IMR-90 (cell line): ENCODE measurements at regions not wholly inside any gene's neighbourhood (a gene's known extent, or its start where the extent isn't known, plus 50 kb on each side); places are given as distances from the start of the nearest gene placed in this dataset.

Source experiments
- ATAC-seq: fragments of 200-7000 bp; cut with Tn5 transposase; 2 replicates; pipeline ENCODE4 v1.9.1; 2020; ENCODE audit warnings: low read depth, mild to moderate bottlenecking, moderate library complexity
- BruUV-seq: library from RNA; stranded (reverse); fragments of 400-500 nt; replicated peaks from 2 replicates; lab custom pipeline; 2021; lab: Mats Ljungman, UMichigan
- CTCF ChIA-PET: fragments of 300-600 bp; formaldehyde crosslinking; extraction: SDS; loops from one replicate; lab custom pipeline; 2021; ENCODE audit warnings: antibody characterized with exemption; lab: Yijun Ruan, JAX
- POLR2A ChIA-PET: fragments of 300-600 bp; sonication (Branson Sonifier 250); formaldehyde crosslinking; loops from one replicate; lab custom pipeline; 2022; ENCODE audit warnings: antibody characterized with exemption; ENCODE audit not compliant: unreplicated experiment; lab: Charles Lee
- DNase-seq: peaks from one replicate; pipeline ENCODE4 v3.0.0; 2013
- H2AFZ ChIP-seq: replicated peaks from 2 replicates; pipeline ENCODE3; 2013; ENCODE audit warnings: low read length, mild to moderate bottlenecking; ENCODE audit not compliant: poor library complexity
- H2AK5ac ChIP-seq: 2 replicates; pipeline ENCODE4 v1.6.1; 2013; ENCODE audit warnings: low read depth, low read length, inconsistent platforms
- H2AK9ac ChIP-seq: replicated peaks from 2 replicates; pipeline ENCODE3; 2013; ENCODE audit warnings: mild to moderate bottlenecking, low read depth, low read length, moderate library complexity; ENCODE audit not compliant: poor library complexity
- H2BK120ac ChIP-seq: 2 replicates; pipeline ENCODE4 v1.6.1; 2013; ENCODE audit warnings: low read depth, low read length, inconsistent platforms
- H2BK15ac ChIP-seq: 3 replicates; pipeline ENCODE4 v1.6.1; 2013; ENCODE audit warnings: low read depth, low read length, inconsistent platforms
- H2BK20ac ChIP-seq: 2 replicates; pipeline ENCODE4 v1.6.1; 2013; ENCODE audit warnings: low read depth, mild to moderate bottlenecking, inconsistent platforms, low read length, moderate library complexity
- H2BK5ac ChIP-seq: 2 replicates; pipeline ENCODE4 v1.6.1; 2013; ENCODE audit warnings: mild to moderate bottlenecking, low read depth, low read length, inconsistent platforms; ENCODE audit not compliant: poor library complexity, severe bottlenecking
- H3K14ac ChIP-seq: replicated peaks from 2 replicates; pipeline ENCODE4 v1.6.1; 2013; ENCODE audit warnings: low read depth, low read length, inconsistent platforms
- H3K18ac ChIP-seq: 2 replicates; pipeline ENCODE4 v1.6.1; 2013; ENCODE audit warnings: low read depth, low read length, control low read depth
- H3K23ac ChIP-seq: 2 replicates; pipeline ENCODE4 v1.6.1; 2013; ENCODE audit warnings: low read depth, low read length, inconsistent platforms
- H3K27ac ChIP-seq: 2 replicates; pipeline ENCODE4 v1.5.1; 2013; ENCODE audit warnings: mild to moderate bottlenecking, control low read depth, low read length; ENCODE audit not compliant: insufficient read depth
- H3K27me3 ChIP-seq: 2 replicates; pipeline ENCODE4 v1.6.1; 2013; ENCODE audit warnings: low read length; ENCODE audit not compliant: control insufficient read depth, insufficient read depth
- H3K36me3 ChIP-seq: 2 replicates; pipeline ENCODE4 v1.6.1; 2013; ENCODE audit warnings: low read length, mixed read lengths; ENCODE audit not compliant: control insufficient read depth, insufficient read depth
- H3K4ac ChIP-seq: 2 replicates; pipeline ENCODE4 v1.6.1; 2013; ENCODE audit warnings: low read depth, low read length, inconsistent platforms
- H3K4me1 ChIP-seq: 2 replicates; pipeline ENCODE4 v1.6.1; 2013; ENCODE audit warnings: low read length, mixed read lengths; ENCODE audit not compliant: control insufficient read depth, insufficient read depth
- H3K4me2 ChIP-seq: 2 replicates; pipeline ENCODE4 v1.6.1; 2013; ENCODE audit warnings: low read depth, mild to moderate bottlenecking, control low read depth, low read length, moderate library complexity
- H3K4me3 ChIP-seq: 2 replicates; pipeline ENCODE4 v1.5.1; 2013; ENCODE audit warnings: low read depth, mild to moderate bottlenecking, control low read depth, low read length, moderate library complexity; ENCODE audit not compliant: insufficient read depth
- H3K56ac ChIP-seq: 2 replicates; pipeline ENCODE4 v1.6.1; 2013; ENCODE audit warnings: low read length, inconsistent platforms; ENCODE audit not compliant: insufficient read depth; ENCODE audit errors: extremely low read depth
- H3K79me1 ChIP-seq, 2 experiments: 2 replicates each; pipeline ENCODE4 v1.6.1; 2013; ENCODE audit warnings: low read length in 2 of 2, inconsistent platforms in 1 of 2, low read depth in 1 of 2
- H3K9ac ChIP-seq: 2 replicates; pipeline ENCODE4 v1.6.1; 2013; ENCODE audit warnings: low read depth, low read length, control low read depth
- H3K9me1 ChIP-seq: 2 replicates; pipeline ENCODE4 v1.6.1; 2013; ENCODE audit warnings: low read length, inconsistent platforms; ENCODE audit not compliant: insufficient read depth
- H3K9me3 ChIP-seq: 2 replicates; pipeline ENCODE4 v1.6.1; 2013; ENCODE audit warnings: low read length; ENCODE audit not compliant: control insufficient read depth, insufficient read depth
- H4K20me1 ChIP-seq: 2 replicates; pipeline ENCODE4 v1.6.1; 2013; ENCODE audit warnings: low read length, inconsistent platforms; ENCODE audit not compliant: insufficient read depth
- H4K5ac ChIP-seq: 2 replicates; pipeline ENCODE4 v1.6.1; 2013; ENCODE audit warnings: mild to moderate bottlenecking, low read depth, low read length, control low read depth
- H4K8ac ChIP-seq, 2 experiments: 2 replicates each; pipeline ENCODE4 v1.6.1; 2013; ENCODE audit warnings: low read depth in 2 of 2, low read length in 2 of 2, control low read depth in 1 of 2, inconsistent platforms in 1 of 2
- H4K91ac ChIP-seq: 2 replicates; pipeline ENCODE4 v1.6.1; 2013; ENCODE audit warnings: low read depth, low read length, inconsistent platforms; ENCODE audit not compliant: insufficient read depth
- MAFK ChIP-seq: IDR thresholded peaks from 2 replicates; pipeline ENCODE4 v1.6.1; 2012; ENCODE audit warnings: low read depth, low read length, improper control_type of control experiment
- MAZ ChIP-seq: IDR thresholded peaks from 2 replicates; pipeline ENCODE4 v1.6.1; 2012; ENCODE audit warnings: low read depth, mild to moderate bottlenecking, low read length, improper control_type of control experiment, moderate library complexity, borderline replicate concordance
- MXI1 ChIP-seq: IDR thresholded peaks from 2 replicates; pipeline ENCODE4 v1.6.1; 2012; ENCODE audit warnings: low read depth, mild to moderate bottlenecking, low read length, moderate library complexity, borderline replicate concordance
- NFE2L2 ChIP-seq: fragments of 150-350 bp; IDR thresholded peaks from 2 replicates; pipeline ENCODE4 v1.6.1; 2016; ENCODE audit warnings: low read depth, mild to moderate bottlenecking, low read length
- POLR2A ChIP-seq: IDR thresholded peaks from 2 replicates; pipeline ENCODE4 v1.6.1; 2012; ENCODE audit warnings: mild to moderate bottlenecking, low read depth, low read length
- RCOR1 ChIP-seq: IDR thresholded peaks from 2 replicates; pipeline ENCODE4 v1.6.1; 2012; ENCODE audit warnings: mild to moderate bottlenecking, low read length, improper control_type of control experiment; ENCODE audit not compliant: insufficient replicate concordance
- SMC3 ChIP-seq: fragments of 150-350 bp; IDR thresholded peaks from 2 replicates; pipeline ENCODE4 v1.6.1; 2016; ENCODE audit warnings: low read depth, mild to moderate bottlenecking, antibody characterized with exemption, low read length, moderate library complexity
- WGBS, 2 experiments: methylation state at CpG; one replicate each; pipeline versions ENCODE4 v1.1.5 to v1.1.7; 2013; ENCODE audit warnings: missing lambda C conversion rate in 2 of 2; ENCODE audit not compliant: insufficient read length in 1 of 2; ENCODE audit errors: extremely low coverage in 2 of 2; 5-methylcytosine and 5-hydroxymethylcytosine counted together
- dilution Hi-C: fragments of 300-500 bp; cut with HindIII; formaldehyde crosslinking; loops from one replicate; pipeline ENCODE4 v1.14.3; 2018; ENCODE audit warnings: low sequenced_read_pairs; ENCODE audit not compliant: unreplicated experiment
- in situ Hi-C: fragments of 300-500 bp; cut with MboI; formaldehyde crosslinking; loops from 3 replicates; pipeline ENCODE4 v1.14.3; 2019; ENCODE audit warnings: low sequenced_read_pairs, inconsistent platforms, mixed read lengths
- intact Hi-C: fragments of 100-400 bp; cut with micrococcal nuclease; formaldehyde crosslinking; loops from 2 replicates; pipeline ENCODE4 v1.10.0; 2022

- in situ Hi-C loops = no loop called here
- no peak for TF ChIP-seq NFE2L2
- no peak for TF ChIP-seq RCOR1
- TF ChIP-seq SMC3 = no peak
- no peak for TF ChIP-seq MAZ
- TF ChIP-seq MXI1 = no peak
- no peak for TF ChIP-seq POLR2A
- no peak for TF ChIP-seq MAFK
- Histone ChIP-seq H3K4me3 (no peak overlapping the region), H3K23ac (no peak overlapping the region), H3K27me3 (no peaks in the 10 kb centered on the region), H2BK20ac (no peak overlapping the region), H4K91ac (no peak overlapping the region), H3K79me1 (no peaks in the 10 kb centered on the region), H3K27ac (no peak overlapping the region), H4K5ac (no peak overlapping the region), H3K4ac (no peak overlapping the region), H3K14ac (no peak overlapping the region), H4K8ac (no peak overlapping the region), H3K18ac (no peak overlapping the region), H3K9ac (no peak overlapping the region), H4K20me1 (no peaks in the 10 kb centered on the region), H3K36me3 (no peaks in the 10 kb centered on the region), H3K9me3 (peaks cover 2% of the 10 kb centered on the region; the same call in 1 of the 2 replicates), H2AK9ac (no peak overlapping the region), H2AFZ (no peak overlapping the region), H3K9me1 (no peaks in the 10 kb centered on the region), H3K4me2 (no peak overlapping the region), H2BK15ac (no peak overlapping the region), H2BK120ac (no peak overlapping the region), H3K56ac (no peak overlapping the region), H2AK5ac (no peak overlapping the region), H2BK5ac (no peak overlapping the region), H3K4me1 (no peaks in the 10 kb centered on the region)
- no TSS peak for BruUV-seq
- WGBS, 2 experiments = no CpG with 5 or more reads among the region's 7 CpGs
- ChIA-PET POLR2A (no interaction called here), CTCF (no interaction called here)
- dilution Hi-C loops = no loop called here
- intact Hi-C loops = no loop called here
- ATAC-seq = no peak
- DNase-seq = no peak
Measured at GRCh38 chr6:86128130-86128814, 485.6 kb upstream of the SYNCRIP start.
